HFFc6 (cell line): ENCODE measurements at regions not wholly inside any gene's neighbourhood (a gene's known extent, or its start where the extent isn't known, plus 50 kb on each side); places are given as distances from the start of the nearest gene placed in this dataset.

ENCODE experiments used
- DNase-seq: peaks from one replicate; pipeline ENCODE4 v3.0.0-alpha.2; 2018
- H3K27ac Mint-ChIP-seq: 2 replicates; pipeline ENCODE4 v1.8.0; 2020; ENCODE audit warnings: mild to moderate bottlenecking, mixed read lengths
- H3K27me3 Mint-ChIP-seq: 2 replicates; pipeline ENCODE4 v1.8.0; 2021; ENCODE audit warnings: mild to moderate bottlenecking, moderate library complexity, mixed read lengths; ENCODE audit not compliant: insufficient read depth
- H3K36me3 Mint-ChIP-seq: 2 replicates; pipeline ENCODE4 v1.8.0; 2021; ENCODE audit warnings: low read depth, mixed read lengths
- H3K4me1 Mint-ChIP-seq: 2 replicates; pipeline ENCODE4 v1.8.0; 2020; ENCODE audit warnings: low read depth, mixed read lengths
- H3K4me3 Mint-ChIP-seq: 2 replicates; pipeline ENCODE4 v1.8.0; 2020; ENCODE audit warnings: mild to moderate bottlenecking, moderate library complexity, mixed read lengths
- H3K9me3 Mint-ChIP-seq: 2 replicates; pipeline ENCODE4 v1.8.0; 2020; ENCODE audit warnings: mild to moderate bottlenecking, mixed read lengths
- TF ChIP-seq, protein P1 (sequence below): fragments of 200-600 bp; sonication (generic); IDR thresholded peaks from 2 replicates; pipeline ENCODE4 v1.5.0; 2021; ENCODE audit warnings: antibody characterized with exemption, mild to moderate bottlenecking

DNA sequence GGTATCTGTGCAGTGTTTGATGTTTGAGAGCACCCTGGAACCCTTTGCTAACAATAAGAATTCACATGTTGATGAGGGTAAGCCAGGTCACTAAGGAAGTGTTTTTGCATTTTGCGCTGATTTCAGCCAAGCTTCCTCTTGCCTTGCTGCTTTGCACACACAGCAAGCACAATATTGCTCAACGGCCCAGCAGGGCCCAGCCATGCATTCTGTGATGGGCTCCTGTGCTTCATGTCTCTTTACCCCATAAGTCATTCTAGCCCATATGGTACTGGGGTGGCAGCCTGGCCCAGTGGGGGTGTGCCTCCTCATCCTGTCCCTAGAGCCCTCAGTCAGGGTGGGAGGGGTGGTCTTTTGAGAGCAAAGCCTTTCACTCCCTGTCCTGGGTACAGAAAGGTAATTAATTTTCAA lies 481.3 kb downstream of the GADD45G start:
- H3K27me3 Mint-ChIP-seq = no peaks in the 10 kb centered on the region; the same call in 1 of the 2 replicates
- DNase-seq = no peak
- peaks cover 9% of the 10 kb centered on the region for H3K9me3 Mint-ChIP-seq
- H3K4me1 Mint-ChIP-seq = no peaks in the 10 kb centered on the region
- no peak overlapping the region for H3K4me3 Mint-ChIP-seq
- H3K36me3 Mint-ChIP-seq = no peaks in the 10 kb centered on the region
- no peak overlapping the region for H3K27ac Mint-ChIP-seq
- TF ChIP-seq, protein P1, sequence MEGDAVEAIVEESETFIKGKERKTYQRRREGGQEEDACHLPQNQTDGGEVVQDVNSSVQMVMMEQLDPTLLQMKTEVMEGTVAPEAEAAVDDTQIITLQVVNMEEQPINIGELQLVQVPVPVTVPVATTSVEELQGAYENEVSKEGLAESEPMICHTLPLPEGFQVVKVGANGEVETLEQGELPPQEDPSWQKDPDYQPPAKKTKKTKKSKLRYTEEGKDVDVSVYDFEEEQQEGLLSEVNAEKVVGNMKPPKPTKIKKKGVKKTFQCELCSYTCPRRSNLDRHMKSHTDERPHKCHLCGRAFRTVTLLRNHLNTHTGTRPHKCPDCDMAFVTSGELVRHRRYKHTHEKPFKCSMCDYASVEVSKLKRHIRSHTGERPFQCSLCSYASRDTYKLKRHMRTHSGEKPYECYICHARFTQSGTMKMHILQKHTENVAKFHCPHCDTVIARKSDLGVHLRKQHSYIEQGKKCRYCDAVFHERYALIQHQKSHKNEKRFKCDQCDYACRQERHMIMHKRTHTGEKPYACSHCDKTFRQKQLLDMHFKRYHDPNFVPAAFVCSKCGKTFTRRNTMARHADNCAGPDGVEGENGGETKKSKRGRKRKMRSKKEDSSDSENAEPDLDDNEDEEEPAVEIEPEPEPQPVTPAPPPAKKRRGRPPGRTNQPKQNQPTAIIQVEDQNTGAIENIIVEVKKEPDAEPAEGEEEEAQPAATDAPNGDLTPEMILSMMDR = no peak

DNA sequence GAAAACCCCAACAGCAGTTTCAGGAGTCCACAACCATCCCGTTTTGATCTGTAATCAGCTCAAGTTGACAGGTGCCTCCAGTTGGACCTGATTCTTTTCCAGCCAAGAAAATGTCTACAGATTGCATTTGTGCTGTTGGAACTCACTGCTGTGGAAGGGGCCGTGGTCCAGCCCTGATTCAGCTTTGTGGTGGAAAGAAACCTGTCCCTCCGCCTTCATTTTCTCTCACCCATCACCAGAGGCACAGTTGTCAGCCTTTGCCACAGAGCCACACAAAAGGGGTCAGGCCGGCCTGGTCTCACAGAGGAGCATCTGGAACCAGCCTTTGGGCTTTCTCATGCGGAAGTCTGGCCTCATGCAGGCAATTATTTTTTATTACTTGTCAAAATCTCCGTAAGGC lies 483.6 kb downstream of the GADD45G start:
- no peak for DNase-seq
- Mint-ChIP-seq H3K36me3 (no peaks in the 10 kb centered on the region), H3K27me3 (no peaks in the 10 kb centered on the region)

DNA sequence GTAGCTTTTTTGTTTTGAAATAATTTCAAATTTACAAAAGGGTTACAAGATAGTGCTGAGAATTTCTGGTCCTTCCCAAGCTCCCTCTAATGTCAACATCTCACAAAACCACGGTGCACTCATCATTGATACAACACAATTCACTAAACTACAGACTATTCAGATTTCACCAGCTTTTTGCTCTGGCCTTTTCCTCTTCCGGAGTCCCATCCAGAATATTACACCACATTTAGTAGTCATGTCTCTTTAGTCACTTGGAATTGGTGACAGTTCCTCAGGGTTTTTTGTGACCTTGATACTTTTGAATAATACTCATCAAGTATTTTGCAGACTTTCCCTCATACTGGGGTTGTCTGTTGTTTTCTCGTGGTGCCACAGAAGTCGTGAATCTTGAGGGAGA lies 484.0 kb downstream of the GADD45G start:
- Mint-ChIP-seq H3K36me3 (no peaks in the 10 kb centered on the region), H3K27me3 (no peaks in the 10 kb centered on the region), H3K9me3 (peaks cover 31% of the 10 kb centered on the region), H3K4me3 (no peak overlapping the region), H3K4me1 (no peaks in the 10 kb centered on the region), H3K27ac (no peak overlapping the region)
- TF ChIP-seq, protein P1 = no peak
- no peak for DNase-seq

More for the DNA sequence above, 483.6 kb downstream of the GADD45G start:
- H3K4me3 Mint-ChIP-seq = no peak overlapping the region
- H3K4me1 Mint-ChIP-seq = no peaks in the 10 kb centered on the region
- H3K27ac Mint-ChIP-seq = no peak overlapping the region
- TF ChIP-seq, protein P1 = no peak
- peaks cover 27% of the 10 kb centered on the region for H3K9me3 Mint-ChIP-seq

DNA sequence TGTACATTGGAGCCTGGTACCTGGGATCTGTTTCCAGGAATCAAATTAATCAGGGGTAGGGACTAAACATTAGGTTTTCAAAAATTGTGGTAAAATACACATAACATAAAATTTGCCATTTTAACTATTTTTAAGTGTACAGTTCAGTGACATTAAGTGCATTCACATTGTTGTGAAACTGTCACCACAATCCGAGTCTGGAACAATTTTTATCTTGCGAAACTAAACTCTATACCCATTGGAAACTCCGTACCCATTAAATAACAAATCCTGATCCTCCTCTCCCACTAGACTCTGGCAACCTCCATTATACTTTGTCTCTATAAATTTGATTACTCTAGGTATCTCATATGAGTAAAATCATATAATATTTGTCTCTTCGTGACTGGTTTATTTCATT lies 486.2 kb downstream of the GADD45G start:
- H3K4me3 Mint-ChIP-seq = no peak overlapping the region
- H3K27me3 Mint-ChIP-seq = no peaks in the 10 kb centered on the region

DNA sequence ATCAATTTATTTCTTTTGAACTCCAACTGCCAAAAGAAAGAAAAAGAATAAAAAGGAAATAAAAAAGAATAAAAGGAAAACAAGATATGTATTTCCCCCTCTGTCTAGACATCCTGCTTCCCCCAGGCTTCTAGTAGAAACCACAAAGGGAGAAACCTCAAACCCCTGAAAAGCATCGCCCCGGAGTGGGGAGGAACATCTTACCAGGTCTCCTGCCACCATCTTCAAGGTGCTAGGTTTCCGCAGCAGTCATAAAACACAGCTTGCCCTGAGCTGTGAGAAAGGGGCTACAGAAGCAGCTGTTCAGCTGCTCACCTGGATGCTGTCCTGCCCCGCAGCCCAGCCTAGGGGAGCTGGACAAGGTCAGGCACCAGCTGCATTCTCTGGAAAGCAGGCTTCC lies 487.7 kb downstream of the GADD45G start:
- no peaks in the 10 kb centered on the region for H3K36me3 Mint-ChIP-seq
- H3K4me1 Mint-ChIP-seq = no peaks in the 10 kb centered on the region
- peaks cover 40% of the 10 kb centered on the region for H3K9me3 Mint-ChIP-seq
- H3K27ac Mint-ChIP-seq = no peak overlapping the region
- DNase-seq = no peak
- no peaks in the 10 kb centered on the region for H3K27me3 Mint-ChIP-seq
- TF ChIP-seq, protein P1 = no peak
- H3K4me3 Mint-ChIP-seq = no peak overlapping the region

More for the DNA sequence above, 486.2 kb downstream of the GADD45G start:
- H3K4me1 Mint-ChIP-seq = no peaks in the 10 kb centered on the region
- TF ChIP-seq, protein P1 = no peak
- no peak for DNase-seq
- peaks cover 38% of the 10 kb centered on the region for H3K9me3 Mint-ChIP-seq
- H3K27ac Mint-ChIP-seq = no peak overlapping the region
- H3K36me3 Mint-ChIP-seq = no peaks in the 10 kb centered on the region

DNA sequence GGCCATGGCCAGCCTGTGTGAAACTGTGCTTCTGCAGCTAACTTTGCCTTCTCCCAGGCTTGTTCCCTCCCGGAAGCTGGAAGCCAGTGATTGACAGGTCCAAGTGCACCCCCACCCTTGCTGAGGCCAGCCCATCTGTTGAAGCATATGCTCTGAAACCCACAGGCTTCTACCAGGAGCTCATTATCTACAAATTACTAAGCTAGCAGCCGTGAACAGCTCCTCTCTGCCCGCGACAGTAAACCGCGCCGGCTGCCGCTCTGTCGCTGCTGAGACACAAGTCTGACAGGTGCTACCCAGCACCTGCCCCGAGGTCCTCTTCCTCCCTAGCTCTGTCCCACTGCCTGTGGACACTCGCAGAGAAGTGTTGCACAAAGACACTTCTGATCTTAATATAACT lies 490.9 kb downstream of the GADD45G start:
- H3K36me3 Mint-ChIP-seq = no peaks in the 10 kb centered on the region
- DNase-seq = no peak
- no peak overlapping the region for H3K27ac Mint-ChIP-seq
- H3K9me3 Mint-ChIP-seq = peaks cover 31% of the 10 kb centered on the region
- no peak overlapping the region for H3K4me3 Mint-ChIP-seq
- no peaks in the 10 kb centered on the region for H3K4me1 Mint-ChIP-seq
- no peaks in the 10 kb centered on the region for H3K27me3 Mint-ChIP-seq
- TF ChIP-seq, protein P1 = no peak
